K562 (cell line): ENCODE measurements at regions not wholly inside any gene's neighbourhood (a gene's known extent, or its start where the extent isn't known, plus 50 kb on each side); places are given as distances from the start of the nearest gene placed in this dataset.

Experiments
- ATAC-seq: fragments of 200-7000 bp; cut with Tn5 transposase; 3 replicates; pipeline ENCODE4 v1.9.1; 2020; ENCODE audit warnings: moderate library complexity
- BruUV-seq: library from RNA; stranded (reverse); fragments of 400-500 nt; replicated peaks from 2 replicates; lab custom pipeline; 2021; lab: Mats Ljungman, UMichigan
- CTCF ChIA-PET: fragments of 300-600 bp; formaldehyde crosslinking; extraction: SDS; loops from one replicate; lab custom pipeline; 2021; ENCODE audit warnings: low intra/inter-chr PET ratio; lab: Yijun Ruan, JAX
- POLR2A ChIA-PET: fragments of 300-600, 350-650 bp; sonication (Branson Sonifier 250); formaldehyde crosslinking; extraction: SDS; loops from one replicate; lab custom pipeline; 2021; ENCODE audit warnings: antibody characterized with exemption, inconsistent platforms; lab: Yijun Ruan, JAX
- DNase-seq, 4 experiments: peaks; one replicate each; pipeline versions ENCODE4 v3.0.0 to v3.0.0-alpha.2; 2011 to 2018; ENCODE audit warnings: low spot score in 3 of 4, mixed read lengths in 3 of 4; ENCODE audit errors: extremely low read depth in 1 of 4
- FAIRE-seq: peaks from 2 replicates; lab custom pipeline; 2011; peaks lifted over from hg19 to GRCh38; lab: Jason Lieb, UNC
- H2AFZ ChIP-seq: 2 replicates; pipeline ENCODE4 v1.6.0; 2011; ENCODE audit warnings: low read depth, low read length, control low read depth, inconsistent platforms
- H3K27ac ChIP-seq: fragments of 200-600 bp; 3 replicates; pipeline ENCODE4 v1.8.0; 2011; ENCODE audit warnings: low read depth, mild to moderate bottlenecking, control low read depth, inconsistent platforms, low read length, moderate library complexity, mixed read lengths; ENCODE audit errors: extremely low read depth
- H3K27me3 ChIP-seq, 2 experiments: fragments of 300-600 bp in 1 of 2; 2 replicates in 1 of 2; 3 replicates in 1 of 2; pipeline versions ENCODE4 v1.6.0 to v1.8.0; 2011; ENCODE audit warnings: inconsistent platforms in 2 of 2, low read length in 2 of 2, mild to moderate bottlenecking in 1 of 2, mixed read lengths in 1 of 2, moderate library complexity in 1 of 2; ENCODE audit not compliant: control insufficient read depth in 2 of 2, insufficient read depth in 2 of 2
- H3K36me3 ChIP-seq: fragments of 300-600 bp; 3 replicates; pipeline ENCODE4 v1.8.0; 2011; ENCODE audit warnings: mild to moderate bottlenecking, low read length, inconsistent platforms; ENCODE audit not compliant: control insufficient read depth, insufficient read depth
- H3K4me1 ChIP-seq, 2 experiments: fragments of 200-600 bp in 1 of 2; replicated peaks in 1 of 2; 2 replicates in 1 of 2; 3 replicates in 1 of 2; pipeline versions ENCODE4 v1.5.1 to v1.8.0; 2011; ENCODE audit warnings: inconsistent platforms in 2 of 2, low read length in 2 of 2, mild to moderate bottlenecking in 1 of 2, mixed read lengths in 1 of 2, moderate library complexity in 1 of 2; ENCODE audit not compliant: control insufficient read depth in 2 of 2, insufficient read depth in 2 of 2
- H3K4me2 ChIP-seq: 2 replicates; pipeline ENCODE4 v1.6.1; 2011; ENCODE audit warnings: low read length, control low read depth, inconsistent platforms, mixed read lengths; ENCODE audit not compliant: insufficient read depth
- H3K4me3 ChIP-seq: fragments of 200-600 bp; sonication (generic), shearing (Covaris generic); 2 replicates; pipeline ENCODE4 v1.5.1; 2016; ENCODE audit warnings: control low read depth, inconsistent platforms
- H3K79me2 ChIP-seq: fragments of 200-600 bp; 3 replicates; pipeline ENCODE4 v1.8.0; 2011; ENCODE audit warnings: low read length, inconsistent platforms; ENCODE audit not compliant: control insufficient read depth, insufficient read depth
- H3K9ac ChIP-seq, 2 experiments: 2 replicates each; pipeline versions ENCODE4 v1.6.0 to v1.6.1; 2011; ENCODE audit warnings: low read depth in 2 of 2, low read length in 2 of 2, control low read depth in 1 of 2, inconsistent platforms in 1 of 2, mild to moderate bottlenecking in 1 of 2, mixed read lengths in 1 of 2; ENCODE audit not compliant: insufficient read depth in 1 of 2
- H3K9me1 ChIP-seq: one replicate; pipeline ENCODE4 v1.6.0; 2011; ENCODE audit warnings: inconsistent platforms, mild to moderate bottlenecking, low read length, moderate library complexity; ENCODE audit not compliant: control insufficient read depth, insufficient read depth
- H3K9me3 ChIP-seq: replicated peaks from 2 replicates; pipeline ENCODE4 v1.5.1; 2011; ENCODE audit warnings: low read depth, low read length, inconsistent platforms; ENCODE audit not compliant: control insufficient read depth, insufficient read depth
- H4K20me1 ChIP-seq: replicated peaks from 2 replicates; pipeline ENCODE4 v1.6.1; 2011; ENCODE audit warnings: low read length, inconsistent platforms, mixed read lengths; ENCODE audit not compliant: control insufficient read depth, insufficient read depth
- HNRNPUL1 ChIP-seq: fragments of 200-400 bp; formaldehyde crosslinking; IDR thresholded peaks from 2 replicates; pipeline ENCODE4 v1.6.1; 2017; ENCODE audit warnings: low read length
- IFI16 ChIP-seq: fragments of 250-450 bp; sonication (Bioruptor Pico); IDR thresholded peaks from 2 replicates; pipeline ENCODE4 v2.1.2; 2022; ENCODE audit warnings: mild to moderate bottlenecking, inconsistent platforms
- KAT7 ChIP-seq: sonication (generic); formaldehyde crosslinking; IDR thresholded peaks from 2 replicates; pipeline ENCODE4 v1.8.0; 2022; ENCODE audit warnings: missing genetic modification reagents, mild to moderate bottlenecking, borderline replicate concordance
- NR2C2 ChIP-seq, 2 experiments: fragments of 200-800 bp in 1 of 2; sonication (Bioruptor generic) in 1 of 2; sonication (generic) in 1 of 2; formaldehyde crosslinking in 1 of 2; IDR thresholded peaks; 2 replicates each; pipeline versions ENCODE4 v1.6.1 to v1.8.0; 2016 to 2022; ENCODE audit warnings: mild to moderate bottlenecking in 1 of 2, missing compliant biosample characterization in 1 of 2, missing genetic modification characterization in 1 of 2, missing genetic modification reagents in 1 of 2
- PKNOX1 ChIP-seq: fragments of 450-650 bp; IDR thresholded peaks from 2 replicates; pipeline ENCODE4 v1.6.1; 2016
- SAP30 ChIP-seq: fragments of 200-600 bp; sonication (generic); IDR thresholded peaks from 2 replicates; pipeline ENCODE4 v1.6.1; 2012; ENCODE audit warnings: borderline replicate concordance, low read depth, mild to moderate bottlenecking, moderate library complexity, low read length, control low read depth, inconsistent platforms; ENCODE audit not compliant: insufficient read depth, poor library complexity, severe bottlenecking
- ZNF324 ChIP-seq: fragments of 250-450 bp; sonication (Bioruptor Pico); IDR thresholded peaks from 2 replicates; pipeline ENCODE4 v1.4.0; 2020; ENCODE audit warnings: mild to moderate bottlenecking
- WGBS: fragments of 100-300 bp; shearing (Covaris generic); methylation state at CpG from one replicate; pipeline ENCODE4 v1.1.6; 2016; ENCODE audit warnings: low coverage, mixed read lengths; ENCODE audit not compliant: insufficient coverage; ENCODE audit errors: missing lambda C conversion rate; 5-methylcytosine and 5-hydroxymethylcytosine counted together
- in situ Hi-C: fragments of 300-500 bp; cut with MboI; formaldehyde crosslinking; loops from 4 replicates; pipeline ENCODE4 v1.15.0; 2018; ENCODE audit warnings: inconsistent platforms, mixed read lengths
- intact Hi-C: fragments of 100-400 bp; cut with micrococcal nuclease; formaldehyde crosslinking; loops from 2 replicates; pipeline ENCODE4 v1.14.2; 2022

- intact Hi-C loops = no loop called here
- Histone ChIP-seq H3K36me3 (no peaks in the 10 kb centered on the region), H3K79me2 (no peaks in the 10 kb centered on the region), H3K9me1 (no peaks in the 10 kb centered on the region), H3K27me3 (no peaks in the 10 kb centered on the region), H2AFZ (no peak overlapping the region), H3K9me3 (no peaks in the 10 kb centered on the region), H3K27ac (no peak overlapping the region), H3K4me1 (no peaks in the 10 kb centered on the region), H4K20me1 (no peaks in the 10 kb centered on the region), H3K9ac (no peak overlapping the region), H3K4me2 (no peak overlapping the region), H3K4me3 (no peak overlapping the region)
- ChIA-PET POLR2A (no interaction called here), CTCF (no interaction called here)
- WGBS = 0% methylated on average over 1 of the region's 1 CpG
- ATAC-seq (no peak), FAIRE-seq (no peak), DNase-seq (no peak)
- in situ Hi-C loops = no loop called here
- no TSS peak for BruUV-seq
- TF ChIP-seq ZNF324 (CRISPR knock-in tag) (no peak), SAP30 (no peak), KAT7 (CRISPR knock-in tag) (no peak), NR2C2 (CRISPR knock-in tag; IDR thresholded peaks at IDR 0.05) (no peak), NR2C2 (tag; IDR thresholded peaks at IDR 0.05) (no peak), PKNOX1 (no peak), HNRNPUL1 (no peak), IFI16 (CRISPR knock-in tag) (no peak)
Measured at GRCh38 chr5:53323943-53324642, 156.3 kb upstream of the FST start.
